Esophagus muscularis mucosa (tissue), 4 donors: ENCODE measurements at regions not wholly inside any gene's neighbourhood (a gene's known extent, or its start where the extent isn't known, plus 50 kb on each side); places are given as distances from the start of the nearest gene placed in this dataset.

Experiments
- EP300 ChIP-seq: sonication (generic); formaldehyde crosslinking; IDR thresholded peaks from one replicate; pipeline ENCODE4 v1.6.1; 2017; ENCODE audit warnings: antibody characterized with exemption
- POLR2A ChIP-seq: fragments of 450-650 bp; IDR thresholded peaks from one replicate; pipeline ENCODE4 v1.6.1; 2017; ENCODE audit warnings: antibody characterized with exemption, moderate library complexity, mild to moderate bottlenecking, low read depth
- POLR2AphosphoS5 ChIP-seq, 2 donors: sonication (generic); formaldehyde crosslinking; IDR thresholded peaks; one replicate each; pipeline ENCODE4 v1.6.1; 2017; ENCODE audit warnings: antibody characterized with exemption in 2 of 2
- TF ChIP-seq, protein P1 (sequence below), 3 experiments: fragments of 200-600 bp in 2 of 3; fragments of 450-650 bp in 1 of 3; sonication (generic) in 2 of 3; IDR thresholded peaks; one replicate each; pipeline ENCODE4 v1.5.1; 2017 to 2019; ENCODE audit warnings: antibody characterized with exemption in 3 of 3, mild to moderate bottlenecking in 2 of 3, moderate library complexity in 1 of 3

DNA sequence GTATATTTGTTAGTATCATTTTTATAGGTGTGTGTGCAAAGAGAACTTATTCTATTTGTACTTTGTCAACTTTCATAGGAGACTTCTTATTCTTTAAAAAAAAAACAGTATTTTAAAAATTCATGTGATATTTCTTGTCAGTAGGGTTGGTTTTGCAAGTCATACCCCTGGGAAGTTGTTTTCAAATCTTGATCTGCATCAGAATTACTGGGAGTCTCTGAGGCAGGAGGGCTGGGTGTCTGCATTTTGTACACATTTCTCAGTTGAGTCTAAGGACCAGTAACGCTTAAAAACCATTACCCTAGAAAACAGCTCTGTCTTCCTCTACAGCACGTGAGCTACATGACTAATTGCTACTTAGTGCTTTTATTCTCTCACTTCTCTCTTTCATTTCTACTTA is 76.0 kb upstream of the CTTNBP2NL start:
- TF ChIP-seq, protein P1, sequence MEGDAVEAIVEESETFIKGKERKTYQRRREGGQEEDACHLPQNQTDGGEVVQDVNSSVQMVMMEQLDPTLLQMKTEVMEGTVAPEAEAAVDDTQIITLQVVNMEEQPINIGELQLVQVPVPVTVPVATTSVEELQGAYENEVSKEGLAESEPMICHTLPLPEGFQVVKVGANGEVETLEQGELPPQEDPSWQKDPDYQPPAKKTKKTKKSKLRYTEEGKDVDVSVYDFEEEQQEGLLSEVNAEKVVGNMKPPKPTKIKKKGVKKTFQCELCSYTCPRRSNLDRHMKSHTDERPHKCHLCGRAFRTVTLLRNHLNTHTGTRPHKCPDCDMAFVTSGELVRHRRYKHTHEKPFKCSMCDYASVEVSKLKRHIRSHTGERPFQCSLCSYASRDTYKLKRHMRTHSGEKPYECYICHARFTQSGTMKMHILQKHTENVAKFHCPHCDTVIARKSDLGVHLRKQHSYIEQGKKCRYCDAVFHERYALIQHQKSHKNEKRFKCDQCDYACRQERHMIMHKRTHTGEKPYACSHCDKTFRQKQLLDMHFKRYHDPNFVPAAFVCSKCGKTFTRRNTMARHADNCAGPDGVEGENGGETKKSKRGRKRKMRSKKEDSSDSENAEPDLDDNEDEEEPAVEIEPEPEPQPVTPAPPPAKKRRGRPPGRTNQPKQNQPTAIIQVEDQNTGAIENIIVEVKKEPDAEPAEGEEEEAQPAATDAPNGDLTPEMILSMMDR (IDR thresholded peaks at IDR 0.05): no peak
- TF ChIP-seq EP300: no peak
- TF ChIP-seq POLR2AphosphoS5 (IDR thresholded peaks at IDR 0.05): no peak
- no peak for TF ChIP-seq POLR2A
